ENCODE measurements at regions not wholly inside any gene's neighbourhood (a gene's known extent, or its start where the extent isn't known, plus 50 kb on each side); places are given as distances from the start of the nearest gene placed in this dataset.
"Not testable (repeated sequence)": the region's sequence is repeated elsewhere in the genome, so short reads cannot be mapped to it uniquely, and the experiment has no call there.

- DNase-seq, result no peak
Measured at GRCh38 chr15:87722941-87723691, 533.4 kb downstream of the NTRK3 start.

- no peak for DNase-seq
Measured at GRCh38 chr15:87720235-87720634, 536.3 kb downstream of the NTRK3 start.

GRCh38 chr15:87716422-87716821 is 540.1 kb downstream of the NTRK3 start:
- no peak for DNase-seq

- no peak for DNase-seq
Measured at GRCh38 chr15:87715252-87715651, 541.3 kb downstream of the NTRK3 start.

- no peak for DNase-seq
Measured at GRCh38 chr15:87713475-87713879, 543.1 kb downstream of the NTRK3 start.

- DNase-seq, result no peak
Measured at GRCh38 chr15:87712211-87712610, 544.3 kb downstream of the NTRK3 start.

- DNase-seq, result no peak
Measured at GRCh38 chr15:87711026-87711425, 545.5 kb downstream of the NTRK3 start.

- DNase-seq, result no peak
Measured at GRCh38 chr15:87710406-87710805, 546.1 kb downstream of the NTRK3 start.

- DNase-seq, result no peak
Measured at GRCh38 chr15:87707566-87708130, 548.9 kb downstream of the NTRK3 start.

GRCh38 chr15:87707071-87707470 is 549.5 kb downstream of the NTRK3 start:
- no peak for DNase-seq

- no peak for DNase-seq
Measured at GRCh38 chr15:87706001-87706400, 550.5 kb downstream of the NTRK3 start.

GRCh38 chr15:87704276-87704675 is 552.3 kb downstream of the NTRK3 start:
- no peak for DNase-seq

- DNase-seq, result no peak
Measured at GRCh38 chr15:87703327-87704111, 553.0 kb downstream of the NTRK3 start.

GRCh38 chr15:87702270-87702669 is 554.3 kb downstream of the NTRK3 start:
- no peak for DNase-seq

- not testable (repeated sequence) for DNase-seq
Measured at GRCh38 chr15:87698467-87698866, 558.1 kb downstream of the NTRK3 start.

GRCh38 chr15:87689716-87690115 is 566.8 kb downstream of the NTRK3 start:
- no peak for DNase-seq

GRCh38 chr15:87687523-87687870 is 569.0 kb downstream of the NTRK3 start:
- DNase-seq, result no peak

GRCh38 chr15:87686841-87687522 is 569.6 kb downstream of the NTRK3 start:
- no peak for DNase-seq

GRCh38 chr15:87686339-87686738 is 570.2 kb downstream of the NTRK3 start:
- DNase-seq, result no peak

GRCh38 chr15:87682527-87682926 is 574.0 kb downstream of the NTRK3 start:
- DNase-seq, result no peak

GRCh38 chr15:87681104-87681503 is 575.4 kb downstream of the NTRK3 start:
- DNase-seq, result no peak

GRCh38 chr15:87680208-87680607 is 576.3 kb downstream of the NTRK3 start:
- DNase-seq, result no peak

GRCh38 chr15:87675271-87675670 is 581.3 kb downstream of the NTRK3 start:
- no peak for DNase-seq
